NT2/D1 (cell line): ENCODE measurements at regions not wholly inside any gene's neighbourhood (a gene's known extent, or its start where the extent isn't known, plus 50 kb on each side); places are given as distances from the start of the nearest gene placed in this dataset.

Experiments used
- SUZ12 ChIP-seq: IDR thresholded peaks from 2 replicates; pipeline ENCODE4 v1.6.1; 2011; ENCODE audit not compliant: insufficient read length, insufficient read depth; ENCODE audit errors: extremely low read depth
- YY1 ChIP-seq: IDR thresholded peaks from 2 replicates; pipeline ENCODE4 v1.6.1; 2011; ENCODE audit not compliant: insufficient read length, insufficient read depth

- TF ChIP-seq SUZ12 (no peak), YY1 (no peak)
Observed at GRCh38 chr17:69854225-69854780, 220.7 kb upstream of the KCNJ16 start.
